ENCODE measurements at regions not wholly inside any gene's neighbourhood (a gene's known extent, or its start where the extent isn't known, plus 50 kb on each side); places are given as distances from the start of the nearest gene placed in this dataset.

DNA sequence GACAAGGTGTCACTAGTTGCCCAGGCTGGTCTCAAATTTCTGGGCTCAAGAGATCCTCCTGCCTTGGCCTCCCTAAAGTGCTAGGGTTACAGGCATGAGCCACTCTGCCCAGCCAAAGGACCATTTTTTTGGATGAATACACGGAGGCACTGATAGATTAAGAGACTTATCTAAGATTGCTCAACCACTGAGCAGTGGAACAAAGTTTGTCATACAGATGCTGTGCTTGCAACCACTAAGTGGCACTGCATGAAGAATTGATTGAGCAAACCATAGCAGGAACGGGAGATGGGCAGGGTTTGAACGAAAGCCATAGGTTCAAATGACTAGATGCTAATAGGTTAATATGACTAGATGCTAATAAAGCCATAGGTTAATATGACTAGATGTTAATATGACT, 61.1 kb downstream of the EBLN1 start:
- no peak for TF ChIP-seq CTCF (IDR thresholded peaks at IDR 0.05)
- TF ChIP-seq POLR2AphosphoS5 (IDR thresholded peaks at IDR 0.05), result no peak
